Cardiac muscle cell (in vitro differentiated cells and primary cell): ENCODE measurements at regions not wholly inside any gene's neighbourhood (a gene's known extent, or its start where the extent isn't known, plus 50 kb on each side); places are given as distances from the start of the nearest gene placed in this dataset.

Experiments used
- DNase-seq, 2 donors: peaks; one replicate each; pipeline versions ENCODE4 v3.0.0 to v3.0.0-alpha.2; 2010 to 2017; ENCODE audit warnings: low read depth in 1 of 2, low spot score in 1 of 2
- H3K27ac ChIP-seq: fragments of 200-600 bp; sonication (generic); 2 replicates; pipeline ENCODE4 v1.5.1; 2016
- H3K27me3 ChIP-seq: fragments of 200-600 bp; sonication (generic); 2 replicates; pipeline ENCODE4 v1.6.0; 2016; ENCODE audit warnings: control low read depth
- H3K36me3 ChIP-seq: fragments of 200-600 bp; sonication (generic); 2 replicates; pipeline ENCODE4 v1.5.1; 2016; ENCODE audit warnings: control low read depth
- H3K4me1 ChIP-seq: fragments of 200-600 bp; sonication (generic); 2 replicates; pipeline ENCODE4 v1.8.1; 2017; ENCODE audit warnings: low read depth, mild to moderate bottlenecking, mixed run types
- H3K4me3 ChIP-seq: fragments of 200-600 bp; sonication (generic); 2 replicates; pipeline ENCODE4 v1.5.1; 2016; ENCODE audit warnings: mild to moderate bottlenecking
- H3K9me3 ChIP-seq: fragments of 200-600 bp; sonication (generic); 2 replicates; pipeline ENCODE4 v1.5.1; 2017; ENCODE audit warnings: low read depth, mild to moderate bottlenecking, control low read depth
- CTCF ChIP-seq: IDR thresholded peaks from 2 replicates; pipeline ENCODE4 v1.5.1; 2012; ENCODE audit warnings: low read depth, mild to moderate bottlenecking, low read length

DNA sequence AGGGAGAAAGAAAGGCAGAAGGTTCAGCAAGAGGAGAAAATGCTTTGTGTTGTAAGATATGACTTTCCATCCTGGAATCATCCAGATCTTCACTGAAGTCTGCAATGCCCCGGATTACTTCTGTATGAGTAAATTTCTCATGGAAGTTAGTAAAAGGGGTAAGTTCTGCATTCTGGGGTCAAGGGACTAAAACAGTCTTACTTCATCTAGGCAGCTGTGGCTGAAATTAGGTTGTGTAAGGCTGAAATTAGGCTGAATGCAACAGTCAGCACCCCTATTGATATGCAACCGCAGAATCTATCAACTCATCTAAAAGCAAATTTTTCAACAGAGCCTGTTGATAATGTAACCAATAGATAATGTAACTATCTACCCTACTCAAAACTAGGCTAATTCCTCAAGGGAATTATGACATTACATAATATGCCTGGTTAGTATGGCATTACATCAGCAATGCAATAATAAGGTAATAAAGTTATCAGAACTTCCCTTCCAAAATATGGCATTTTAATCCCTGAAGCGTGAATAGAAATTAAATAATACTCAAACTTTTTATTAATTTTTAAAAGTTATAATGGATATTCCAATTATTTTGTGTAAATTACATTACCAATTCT, 671.7 kb upstream of the CITED2 start:
- H3K27me3 ChIP-seq = no peaks in the 10 kb centered on the region
- H3K4me3 ChIP-seq = no peak overlapping the region
- H3K9me3 ChIP-seq = no peaks in the 10 kb centered on the region
- peaks cover 5% of the 10 kb centered on the region for H3K4me1 ChIP-seq
- no peak for TF ChIP-seq CTCF
- no peak for DNase-seq
- H3K27ac ChIP-seq = no peak overlapping the region
- no peaks in the 10 kb centered on the region for H3K36me3 ChIP-seq

DNA sequence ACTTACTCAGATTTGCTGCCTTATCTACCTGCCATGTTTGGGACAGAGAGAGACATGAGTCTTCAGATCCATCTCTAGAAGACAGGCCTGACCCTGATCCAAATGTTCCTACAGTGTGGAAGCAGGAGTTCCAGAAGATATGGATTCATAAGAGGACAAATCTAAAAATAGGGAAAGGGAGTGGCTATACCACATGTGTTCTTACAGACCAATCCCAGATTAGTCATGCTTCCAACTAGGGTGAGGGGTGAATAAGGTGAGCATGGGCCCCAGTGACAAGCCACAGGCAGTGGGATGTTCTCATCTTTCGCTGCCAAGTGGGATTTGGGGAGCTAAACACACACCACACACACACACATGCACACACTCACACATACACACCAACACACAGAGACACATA, 670.7 kb upstream of the CITED2 start:
- no peak overlapping the region for H3K4me3 ChIP-seq
- no peaks in the 10 kb centered on the region for H3K9me3 ChIP-seq
- H3K27me3 ChIP-seq = no peaks in the 10 kb centered on the region
- H3K4me1 ChIP-seq = peaks cover 5% of the 10 kb centered on the region
- DNase-seq = no peak
- no peak overlapping the region for H3K27ac ChIP-seq
- no peaks in the 10 kb centered on the region for H3K36me3 ChIP-seq
- no peak for TF ChIP-seq CTCF

DNA sequence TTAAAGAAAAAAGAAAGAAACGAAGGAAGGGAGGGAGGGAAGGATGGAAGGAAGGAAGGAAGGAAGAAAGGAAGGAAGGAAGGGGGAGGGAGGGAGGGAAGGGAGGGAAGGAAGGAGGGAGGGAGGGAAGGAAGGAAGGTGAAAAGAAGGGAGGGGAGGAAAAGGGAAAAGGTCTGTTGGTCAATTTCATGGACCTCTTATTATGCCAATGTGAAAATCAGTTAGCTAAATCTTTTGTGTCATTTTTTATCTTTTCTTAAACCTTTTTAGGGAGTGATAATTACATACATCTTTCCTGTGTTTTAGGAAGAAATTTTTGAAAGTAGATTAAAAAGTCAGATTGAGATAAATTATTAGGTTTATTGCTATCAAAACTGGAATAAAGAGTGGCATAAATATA, 670.2 kb upstream of the CITED2 start:
- Histone ChIP-seq H3K4me3 (no peak overlapping the region), H3K9me3 (no peaks in the 10 kb centered on the region), H3K4me1 (peaks cover 5% of the 10 kb centered on the region), H3K36me3 (no peaks in the 10 kb centered on the region), H3K27me3 (no peaks in the 10 kb centered on the region), H3K27ac (no peak overlapping the region)
- DNase-seq = no peak
- no peak for TF ChIP-seq CTCF

- no peaks in the 10 kb centered on the region for H3K27me3 ChIP-seq
- TF ChIP-seq CTCF = no peak
Observed at GRCh38 chr6:140043762-140044378, 669.4 kb upstream of the CITED2 start.

GRCh38 chr6:140043357-140043756, 668.9 kb upstream of the CITED2 start:
- H3K27ac ChIP-seq = no peak overlapping the region
- no peak overlapping the region for H3K4me3 ChIP-seq
- peaks cover 5% of the 10 kb centered on the region for H3K4me1 ChIP-seq
- H3K9me3 ChIP-seq = no peaks in the 10 kb centered on the region
- no peaks in the 10 kb centered on the region for H3K27me3 ChIP-seq
- no peaks in the 10 kb centered on the region for H3K36me3 ChIP-seq
- peak in 1 of 2 donors; percentile 61 for DNase-seq
- no peak for TF ChIP-seq CTCF

More at GRCh38 chr6:140043762-140044378, 669.4 kb upstream of the CITED2 start:
- no peak overlapping the region for H3K4me3 ChIP-seq
- H3K27ac ChIP-seq = no peak overlapping the region
- H3K36me3 ChIP-seq = no peaks in the 10 kb centered on the region
- no peaks in the 10 kb centered on the region for H3K9me3 ChIP-seq
- peaks cover 5% of the 10 kb centered on the region for H3K4me1 ChIP-seq
- DNase-seq = no peak
